Activated CD4-positive, alpha-beta T cell treated with anti-CD3 and anti-CD28 coated beads for 48 hours (primary cell): ENCODE measurements at regions not wholly inside any gene's neighbourhood (a gene's known extent, or its start where the extent isn't known, plus 50 kb on each side); places are given as distances from the start of the nearest gene placed in this dataset.

ENCODE experiments used
- DNase-seq: peaks from one replicate; pipeline ENCODE4 v3.0.0-alpha.2; 2020

DNA sequence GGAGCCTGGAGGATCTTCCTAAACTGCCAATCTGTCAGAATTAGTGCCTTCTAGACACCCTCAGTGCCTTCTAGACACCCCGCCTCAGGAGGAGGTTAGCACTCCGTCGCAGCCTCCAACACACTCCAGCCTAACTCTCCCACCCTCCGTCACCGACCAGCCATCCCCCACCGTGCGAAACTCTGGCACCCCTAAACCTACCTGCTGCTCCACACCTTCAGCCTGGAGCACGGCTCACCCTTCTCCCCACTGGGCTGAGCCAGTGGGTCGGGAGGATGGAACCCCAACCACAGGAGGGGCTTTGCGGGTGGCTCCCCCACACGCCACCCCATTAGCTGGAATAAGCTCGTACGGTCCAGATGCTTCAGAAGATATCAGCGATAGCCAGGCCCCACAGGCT is 468.9 kb upstream of the HS6ST1 start:
- no peak for DNase-seq

DNA sequence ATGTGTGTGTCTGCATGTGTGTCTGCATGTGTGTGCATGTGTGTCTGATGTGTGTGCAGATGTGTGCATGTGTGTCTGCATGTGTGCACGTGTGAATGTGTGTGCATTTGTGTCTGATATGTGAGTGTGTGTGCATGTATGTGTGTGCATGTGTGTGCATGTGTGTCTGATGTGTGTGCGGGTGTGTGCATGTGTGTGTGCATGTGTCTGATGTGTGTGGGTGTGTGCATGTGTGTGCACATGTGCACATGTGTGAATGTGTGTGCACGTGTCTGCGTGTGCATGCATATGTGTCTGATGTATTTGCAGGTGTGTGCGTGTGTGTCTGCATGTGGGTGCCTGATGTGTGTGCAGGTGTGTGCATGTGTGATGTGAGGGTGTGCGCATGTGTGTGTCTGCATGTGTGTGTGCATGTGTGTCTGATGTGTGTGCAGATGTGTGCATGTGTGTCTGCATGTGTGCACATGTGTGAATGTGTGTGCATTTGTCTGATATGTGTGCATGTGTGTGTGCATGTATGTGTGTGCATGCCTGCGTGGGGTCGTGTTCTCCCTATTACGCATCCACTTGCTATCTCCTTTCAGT is 470.1 kb upstream of the HS6ST1 start:
- no peak for DNase-seq

DNA sequence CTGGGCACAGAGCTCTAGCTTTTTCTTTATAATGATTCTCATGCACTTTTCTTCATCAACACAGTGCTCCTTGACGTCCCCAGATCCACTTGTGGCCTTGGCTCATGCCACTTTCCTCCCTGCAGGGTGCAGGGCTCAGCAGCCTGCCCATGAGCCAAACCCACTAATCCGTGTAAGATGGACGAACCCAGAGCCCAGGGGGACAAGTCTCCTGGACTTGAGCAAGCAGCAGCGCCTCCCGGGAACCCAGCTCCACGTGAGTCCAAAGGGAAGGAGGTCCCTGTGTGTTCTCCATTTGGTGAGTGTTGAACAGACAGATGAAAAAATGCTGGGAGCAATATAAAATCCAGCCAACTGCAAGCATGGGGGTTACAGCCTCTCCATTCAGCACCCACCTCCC is 470.6 kb upstream of the HS6ST1 start:
- DNase-seq: no peak

DNA sequence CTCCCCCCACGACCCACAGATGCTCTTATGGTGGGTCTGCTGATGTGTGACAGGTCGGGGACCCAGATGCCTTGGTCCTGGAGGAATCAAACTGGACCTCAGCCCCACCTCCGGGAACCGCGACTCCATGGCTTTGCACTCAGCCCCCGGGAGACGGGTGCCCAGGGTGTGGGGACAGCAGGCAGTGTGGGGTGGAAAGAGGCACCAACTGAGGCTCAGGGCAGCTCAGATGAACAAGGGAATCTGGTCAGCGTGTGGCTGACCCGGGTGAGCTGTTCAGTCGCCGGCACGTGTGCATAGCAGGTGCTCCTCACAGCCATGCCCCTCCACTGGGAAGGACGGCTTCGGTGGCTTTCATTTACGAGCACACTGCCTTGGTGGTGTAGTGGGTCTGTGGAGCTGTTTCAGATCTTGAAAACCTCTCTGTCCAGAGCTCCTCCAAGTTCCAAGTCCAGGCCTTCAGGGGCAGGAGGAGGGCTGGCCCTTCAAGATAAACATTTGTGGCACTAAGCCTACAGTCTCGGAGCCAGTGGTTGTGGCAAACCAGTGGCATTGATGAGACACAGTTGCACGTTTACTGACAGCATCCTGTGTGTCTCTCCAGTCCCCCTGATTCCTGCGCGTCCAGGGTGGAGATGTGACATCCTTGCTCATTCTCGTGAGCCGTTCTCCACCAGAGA is 471.2 kb upstream of the HS6ST1 start:
- DNase-seq: no peak

DNA sequence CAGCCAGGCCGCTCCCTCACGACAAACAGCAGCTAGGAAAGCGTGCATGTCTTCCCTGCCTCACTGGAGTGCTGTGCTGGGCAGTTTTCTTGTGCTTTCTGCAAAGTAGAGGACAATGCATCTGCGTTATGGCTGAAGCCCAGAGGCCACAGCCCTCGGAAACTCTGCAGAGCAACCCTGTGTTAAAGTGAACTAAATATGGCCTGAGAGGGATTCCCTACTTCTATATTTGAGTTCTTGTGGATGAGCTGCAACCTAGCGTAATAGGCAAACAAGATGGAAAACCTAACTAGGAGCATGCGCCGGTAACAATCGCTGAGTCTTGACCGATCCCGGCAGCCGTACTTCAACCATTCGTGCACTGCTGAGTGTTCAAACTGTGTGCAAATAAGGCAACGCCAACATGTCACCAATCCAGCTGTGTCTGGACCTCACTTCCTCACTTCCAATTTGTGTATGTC is 471.9 kb upstream of the HS6ST1 start:
- DNase-seq: no peak

DNA sequence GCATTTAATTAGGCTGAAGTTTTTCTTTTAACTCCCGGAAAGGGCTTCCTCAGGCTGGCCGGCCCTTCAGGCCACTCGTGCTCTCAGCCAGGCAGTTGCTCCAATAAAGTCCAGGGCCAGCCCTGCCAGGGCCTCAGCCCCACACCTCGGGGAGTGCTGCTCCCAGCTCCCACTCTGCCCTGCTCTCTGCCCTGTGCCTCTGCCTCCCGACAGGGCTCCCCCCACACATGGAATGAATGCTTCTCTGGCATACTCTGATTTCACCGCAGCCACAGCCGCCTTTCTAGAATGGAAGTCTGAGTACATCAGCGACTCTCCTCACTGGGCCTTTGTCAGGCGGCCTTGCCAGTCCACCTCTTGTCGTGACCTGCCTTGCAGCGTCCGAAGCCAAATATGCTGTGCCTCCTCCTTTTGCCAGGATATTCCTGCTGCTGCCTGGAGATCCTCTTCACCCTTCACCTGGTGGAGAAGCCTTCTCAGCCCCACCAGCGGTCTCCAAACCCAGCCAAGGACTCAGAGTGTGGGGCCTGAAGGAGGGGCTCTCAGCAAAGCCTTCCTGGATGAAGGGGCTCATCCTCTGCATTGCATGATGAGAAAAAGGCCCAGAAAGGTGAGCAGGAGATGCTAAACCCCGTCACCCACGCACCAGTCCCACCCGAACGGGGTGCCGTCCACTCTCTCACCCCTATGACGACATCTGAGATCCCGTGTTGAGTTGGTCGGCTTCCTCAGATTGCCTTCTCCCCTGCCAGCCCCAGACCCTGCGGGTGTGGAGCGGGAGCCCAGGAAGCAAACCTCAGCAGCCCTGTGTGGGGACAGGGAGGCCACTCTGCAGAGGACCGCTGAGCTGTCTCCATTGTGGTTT is 472.7 kb upstream of the HS6ST1 start:
- no peak for DNase-seq

DNA sequence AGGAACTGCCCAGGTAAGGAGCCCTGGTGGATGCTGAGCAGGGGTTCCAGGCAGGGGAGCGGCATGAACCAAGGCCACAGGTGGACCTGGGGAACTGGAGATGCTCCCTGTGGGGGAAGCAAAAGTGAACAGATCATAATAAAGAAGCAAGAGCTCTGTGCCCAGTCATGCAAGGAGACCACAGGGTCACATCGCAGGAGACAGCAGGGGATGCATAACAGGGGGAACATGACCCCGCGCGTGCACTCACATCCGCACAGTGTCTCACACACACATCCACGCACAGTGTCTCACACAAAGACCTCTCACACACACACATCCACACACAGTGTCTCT is 473.3 kb upstream of the HS6ST1 start:
- no peak for DNase-seq

DNA sequence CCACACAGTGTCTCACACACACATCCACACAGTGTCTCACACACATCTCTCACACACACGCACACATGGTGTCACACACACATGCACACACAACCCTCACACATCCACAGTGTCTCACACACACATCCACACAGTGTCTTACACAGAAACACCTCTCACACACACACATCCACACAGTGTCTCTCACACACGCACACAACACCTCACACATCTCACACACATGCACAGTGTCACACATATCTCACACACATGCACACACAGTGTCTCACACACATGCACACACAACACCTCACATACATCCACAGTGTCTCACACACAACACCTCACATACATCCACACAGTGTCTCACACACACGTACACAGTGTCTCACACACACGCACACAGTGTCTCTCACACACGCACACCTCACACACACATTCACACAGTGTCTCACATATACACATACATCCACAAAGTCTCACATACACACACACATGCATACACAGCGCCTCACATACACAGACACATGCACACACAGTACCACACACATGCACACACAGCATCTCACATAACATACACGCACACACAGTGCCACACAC is 473.9 kb upstream of the HS6ST1 start:
- no peak for DNase-seq

DNA sequence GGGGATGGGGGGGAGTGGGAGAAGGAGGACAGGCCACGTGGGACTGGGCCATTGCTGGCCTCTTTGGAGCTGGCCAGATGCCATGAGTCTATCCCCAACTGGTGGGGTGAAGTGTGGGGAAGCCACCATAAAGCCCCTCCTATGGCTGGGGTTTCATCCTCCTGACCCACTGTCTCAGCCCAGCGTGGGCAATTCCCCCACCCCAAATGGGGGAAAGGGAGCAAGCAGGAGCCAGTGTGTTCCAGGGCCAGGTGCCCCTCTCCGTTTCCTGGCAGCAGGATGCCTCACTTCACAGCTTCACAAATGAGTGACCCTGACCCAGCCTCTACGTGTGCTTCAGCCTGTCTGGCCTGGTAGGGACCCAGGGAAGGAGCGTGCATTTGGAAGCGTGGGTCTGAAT is 474.7 kb upstream of the HS6ST1 start:
- no peak for DNase-seq

DNA sequence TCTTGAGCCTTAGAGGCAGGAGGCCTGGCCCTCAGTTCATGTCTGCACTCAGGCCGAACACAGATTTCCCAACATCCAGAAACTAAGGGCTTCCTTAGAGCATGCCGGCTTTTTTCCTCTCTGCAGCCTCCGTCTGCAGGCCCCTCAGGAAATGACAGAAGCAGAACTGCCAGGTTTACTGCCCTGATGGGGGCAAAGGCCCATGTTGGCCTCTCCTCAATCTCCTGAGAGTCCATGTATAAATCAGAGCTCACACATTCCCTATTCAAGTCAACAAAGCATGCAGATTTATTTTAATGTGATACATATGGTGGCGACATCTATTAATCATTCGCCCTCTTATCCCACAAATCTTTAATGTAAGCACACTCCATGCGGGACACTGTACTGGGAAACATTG is 475.6 kb upstream of the HS6ST1 start:
- no peak for DNase-seq

DNA sequence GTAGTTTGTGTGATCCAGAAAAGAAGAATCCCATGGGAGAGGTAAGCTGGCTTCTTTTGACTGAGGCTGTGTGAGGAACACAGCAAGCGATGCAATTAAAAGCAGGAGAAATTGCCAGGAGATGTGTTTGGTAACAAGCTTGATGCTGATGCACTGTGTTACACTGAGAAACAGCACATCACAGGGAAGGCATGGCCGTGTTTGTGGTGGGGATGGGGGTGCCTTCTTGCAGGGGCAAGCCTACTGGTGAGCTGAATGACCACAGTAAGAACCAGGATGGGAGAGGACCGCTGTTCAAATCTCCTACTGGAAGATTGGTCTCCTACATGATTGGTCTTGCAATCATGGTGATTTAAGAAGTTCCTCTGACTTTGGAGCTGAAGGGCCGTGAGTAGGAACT is 477.7 kb upstream of the HS6ST1 start:
- no peak for DNase-seq

DNA sequence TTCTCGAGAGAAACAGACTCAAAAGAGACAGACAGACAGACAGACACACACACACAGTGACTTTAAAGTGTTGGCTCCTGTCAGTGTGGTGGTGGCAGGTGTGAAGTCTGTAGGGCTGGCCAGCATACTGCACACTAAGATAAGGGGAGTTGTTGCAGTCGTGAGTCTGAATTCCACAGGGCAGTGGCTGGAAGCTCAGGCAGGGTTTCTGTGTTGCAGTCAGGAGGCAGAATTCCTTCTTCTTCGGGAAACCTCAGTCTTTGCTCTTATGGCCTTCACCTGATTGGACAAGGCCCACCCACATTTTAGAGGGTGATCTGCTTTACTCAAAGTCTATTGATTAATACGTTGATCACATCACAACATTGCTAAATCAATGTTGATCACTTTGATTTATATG is 478.4 kb upstream of the HS6ST1 start:
- no peak for DNase-seq

DNA sequence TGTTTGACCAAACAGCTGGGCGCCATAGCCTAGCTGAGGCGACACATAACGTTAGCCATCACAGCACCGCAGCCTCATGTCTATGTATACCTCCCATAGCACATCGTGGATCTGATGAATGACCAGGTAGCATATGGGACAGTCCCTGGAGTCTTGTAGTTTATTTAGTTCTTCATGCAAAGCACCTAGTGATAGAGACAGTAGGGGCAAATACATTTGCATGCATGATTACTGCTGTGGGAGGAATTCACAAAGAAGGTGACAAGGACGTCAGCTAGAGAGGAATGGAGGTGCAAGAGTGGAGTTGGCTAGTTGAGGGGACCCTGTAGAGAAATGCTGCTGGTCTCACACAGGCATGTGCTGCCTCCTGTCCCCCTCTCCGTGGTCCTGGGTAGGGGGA is 478.9 kb upstream of the HS6ST1 start:
- no peak for DNase-seq

DNA sequence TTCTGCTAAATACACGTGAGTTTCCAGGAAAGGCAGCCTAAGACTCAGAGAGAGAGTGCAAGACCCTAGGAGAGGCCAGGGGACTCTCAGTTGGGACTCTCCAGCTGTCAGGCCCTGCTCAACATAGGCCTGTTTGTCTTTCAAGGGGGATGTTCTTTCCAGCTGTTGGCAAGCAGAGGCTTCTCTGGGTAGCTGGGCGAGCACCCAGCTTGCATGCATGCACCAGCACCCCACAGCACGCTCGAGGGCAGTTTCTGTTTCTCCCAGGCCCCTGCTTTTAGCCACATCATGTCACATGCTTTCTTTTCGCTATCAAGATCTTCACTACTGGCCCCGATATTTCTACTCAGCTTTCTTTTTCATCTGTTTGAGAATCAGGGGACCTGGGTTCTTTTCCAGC is 479.3 kb upstream of the HS6ST1 start:
- DNase-seq: no peak

DNA sequence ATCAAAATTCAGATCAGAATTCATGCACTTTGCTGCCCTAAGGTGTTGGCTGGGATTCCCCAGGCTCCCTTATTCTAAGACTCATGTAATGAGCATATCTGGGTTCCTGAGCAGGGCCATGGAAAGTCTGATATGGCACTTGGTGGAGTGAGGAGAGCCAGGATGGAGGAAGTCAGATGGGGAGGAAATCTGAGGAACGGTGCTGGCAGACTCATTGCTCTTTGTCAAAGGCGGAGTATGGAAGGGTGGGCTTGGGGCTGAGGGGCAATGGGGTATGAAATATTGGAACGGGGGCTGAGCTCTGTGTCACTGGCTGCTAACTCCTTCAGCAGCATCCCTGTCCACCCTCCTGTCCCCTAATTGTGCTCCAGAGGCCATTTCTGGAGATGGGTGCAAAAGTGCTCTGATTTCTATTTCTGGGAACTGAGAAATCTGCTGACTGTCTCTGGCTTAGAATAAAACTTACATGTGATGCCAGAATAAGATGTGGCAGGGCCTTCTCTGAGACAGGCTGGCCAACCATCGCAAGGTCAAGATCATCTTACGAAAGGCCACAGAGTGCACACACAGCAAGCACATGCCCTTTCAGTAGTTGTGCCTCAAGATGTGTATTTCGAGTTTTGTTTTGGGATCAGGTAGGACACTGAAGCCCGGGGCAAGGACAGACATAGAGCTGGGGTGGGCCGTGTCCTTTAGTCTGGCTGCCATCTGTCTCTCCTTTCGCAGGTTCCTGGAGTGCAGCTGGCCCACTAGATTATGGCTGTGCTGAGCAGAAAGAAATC is 480.0 kb upstream of the HS6ST1 start:
- DNase-seq: no peak

DNA sequence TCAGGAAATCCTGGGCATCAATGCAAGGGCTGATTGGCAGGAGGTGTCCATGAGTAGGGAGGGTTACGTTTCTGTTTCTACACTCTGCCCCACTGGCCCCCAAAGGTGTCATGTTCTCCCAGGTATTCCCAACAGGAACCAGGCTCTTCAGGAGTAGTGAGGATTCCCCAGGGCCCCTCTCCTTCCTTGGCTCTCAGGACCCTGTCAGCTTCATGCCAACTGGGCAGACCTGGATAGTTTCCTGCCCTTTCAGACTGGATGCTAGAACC is 480.6 kb upstream of the HS6ST1 start:
- DNase-seq: no peak

DNA sequence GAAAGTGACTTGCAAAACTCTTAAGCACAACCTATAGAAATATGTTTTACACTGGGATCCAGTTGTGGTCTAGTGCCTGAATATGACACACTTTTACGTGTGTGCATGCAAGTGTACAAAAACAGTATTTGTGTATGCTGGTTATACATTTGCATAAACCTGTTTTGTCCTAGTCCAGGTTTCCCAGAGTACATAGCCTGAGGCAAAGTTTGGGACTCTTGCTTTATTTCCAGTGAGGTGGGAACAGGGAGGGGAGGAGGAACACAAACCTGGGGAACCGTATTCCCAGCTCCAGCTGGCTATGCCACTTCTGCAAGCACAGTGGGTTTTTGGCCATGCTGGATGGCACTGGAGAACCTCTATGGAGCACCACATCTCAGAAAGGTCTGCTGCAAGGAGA is 481.1 kb upstream of the HS6ST1 start:
- DNase-seq: no peak

DNA sequence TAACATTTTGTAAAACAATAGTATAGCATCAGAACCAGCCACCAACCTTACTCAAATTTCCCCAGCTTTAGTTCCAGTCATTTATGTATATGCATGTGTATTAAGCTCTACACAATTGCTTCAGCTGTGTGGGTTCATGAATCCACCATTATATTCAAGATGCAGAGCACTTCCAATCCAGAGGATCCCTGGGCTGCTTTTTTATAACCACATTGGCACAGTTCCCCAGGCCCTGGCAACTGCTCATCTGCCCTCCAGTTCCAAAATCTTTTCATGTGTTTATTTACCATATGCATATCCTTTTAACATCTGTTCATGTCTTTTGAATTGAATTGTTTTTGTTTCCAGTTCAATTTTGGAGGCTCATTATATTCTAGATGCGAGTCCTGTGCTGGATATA is 482.9 kb upstream of the HS6ST1 start:
- no peak for DNase-seq

DNA sequence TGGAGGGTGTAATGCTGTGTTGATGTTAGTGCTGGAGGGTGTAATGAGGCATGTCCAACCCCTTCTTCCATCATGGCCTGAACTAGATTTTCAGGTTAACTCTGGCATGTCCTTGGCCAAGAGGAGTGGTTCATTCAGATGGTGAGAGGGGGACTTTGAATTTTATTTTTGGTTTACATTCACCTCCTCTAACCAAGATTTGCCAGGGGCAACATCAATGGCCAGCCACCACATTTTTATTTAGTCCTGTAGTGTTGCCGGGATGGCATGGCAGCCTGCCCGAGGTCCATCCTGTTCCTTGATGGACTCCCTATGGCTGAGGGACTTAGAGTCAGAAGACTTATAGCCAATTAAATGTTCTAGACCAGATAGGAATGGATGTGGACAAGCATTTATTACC is 484.6 kb upstream of the HS6ST1 start:
- DNase-seq: no peak

DNA sequence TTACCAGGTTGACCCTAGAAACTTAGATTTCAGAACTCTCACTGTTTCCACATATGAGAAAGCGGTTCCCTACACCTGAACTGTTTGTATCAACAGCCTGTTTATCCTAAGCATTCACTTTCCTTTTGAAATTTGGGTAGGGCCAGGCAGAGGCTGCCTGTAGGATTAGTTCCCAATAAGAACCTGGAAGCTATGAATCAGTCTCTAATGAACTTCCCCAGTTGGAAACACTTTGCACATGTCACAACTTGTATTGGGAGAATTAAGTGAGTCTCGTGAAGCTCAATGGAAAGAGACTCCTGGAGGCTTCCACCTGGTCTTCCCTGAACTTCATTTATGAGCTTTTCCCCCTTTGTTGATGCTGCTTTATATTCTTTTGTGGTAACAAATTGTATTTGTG is 486.6 kb upstream of the HS6ST1 start:
- DNase-seq: no peak

DNA sequence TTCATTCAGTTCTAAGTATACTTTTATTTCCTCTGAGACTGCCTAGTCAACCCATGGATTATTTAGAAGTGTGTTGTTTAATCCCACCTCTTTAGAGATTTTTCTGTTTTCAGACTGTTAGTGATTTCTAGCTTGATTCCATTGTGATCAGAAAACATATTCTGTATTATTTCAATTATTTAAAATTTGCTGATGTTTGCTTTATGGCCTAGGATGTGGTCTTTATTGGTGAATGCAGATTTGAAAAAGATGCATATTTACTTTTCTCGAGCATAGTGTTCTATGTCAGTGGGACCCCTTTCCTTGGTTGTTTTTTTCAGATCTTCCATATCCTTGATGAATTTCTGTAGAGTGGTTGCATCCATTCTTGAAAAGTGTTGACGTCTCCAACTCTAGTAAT is 487.2 kb upstream of the HS6ST1 start:
- DNase-seq: no peak

DNA sequence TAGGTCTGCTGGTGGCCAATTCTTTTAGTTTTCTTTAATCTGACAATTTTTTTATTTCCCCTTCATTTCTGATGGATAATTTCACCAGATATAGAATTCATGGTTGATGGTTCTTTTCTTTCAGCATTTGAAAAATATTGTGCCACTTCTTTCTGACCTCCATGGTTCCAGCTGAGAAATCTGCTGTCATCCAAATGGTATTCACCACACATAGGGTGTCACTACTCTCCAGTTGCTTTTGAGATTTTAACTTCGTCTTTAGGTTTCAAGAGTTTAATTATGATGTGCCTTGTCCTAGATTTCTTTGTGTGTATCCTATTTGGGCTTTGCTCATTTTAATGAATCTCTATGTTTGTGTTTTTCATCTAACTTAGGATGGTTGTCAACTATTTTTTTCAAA is 488.6 kb upstream of the HS6ST1 start:
- no peak for DNase-seq

DNA sequence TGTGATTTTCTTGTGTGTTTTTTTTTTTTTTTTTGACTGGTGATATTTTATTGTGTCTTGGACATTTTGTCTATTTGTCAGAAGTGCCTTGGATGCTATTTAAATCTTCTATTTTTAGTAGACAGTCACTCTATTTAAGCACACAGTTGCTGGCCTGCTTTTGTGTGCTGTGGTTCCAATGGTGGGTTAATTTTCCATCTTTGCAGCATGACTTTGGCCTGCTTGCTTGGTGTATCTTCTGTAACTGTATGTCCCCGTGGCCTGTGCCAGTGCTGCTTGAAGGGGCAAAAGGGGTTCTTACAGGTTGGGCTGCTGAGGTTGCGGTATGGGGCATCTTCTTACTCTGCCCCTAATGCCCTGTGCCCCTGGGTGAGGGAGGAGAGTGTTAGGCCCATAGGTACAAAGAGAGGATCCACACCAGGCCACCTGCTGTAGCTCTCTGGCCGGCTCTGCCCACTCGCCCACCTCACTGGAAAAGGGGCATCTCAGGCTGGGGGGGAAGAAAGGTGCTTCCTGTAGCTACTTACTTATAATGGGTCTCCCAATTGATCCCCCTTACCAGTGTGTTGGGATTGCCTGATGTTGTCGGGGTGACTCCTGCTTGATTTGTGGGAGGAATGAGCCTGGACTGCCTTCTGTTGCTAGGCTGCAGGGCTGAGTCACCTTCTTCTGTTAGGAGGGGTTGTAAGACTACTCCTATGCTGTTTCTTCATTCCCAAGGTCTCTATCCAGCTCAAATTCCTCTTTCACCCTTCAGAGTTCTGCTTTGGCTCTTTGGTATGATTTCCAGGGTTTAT is 490.0 kb upstream of the HS6ST1 start:
- DNase-seq: no peak
